OCI-LY3 (cell line): ENCODE measurements at regions not wholly inside any gene's neighbourhood (a gene's known extent, or its start where the extent isn't known, plus 50 kb on each side); places are given as distances from the start of the nearest gene placed in this dataset.

Experiments
- CTCF ChIP-seq: fragments of 200-600, 300-600 bp; sonication (generic); IDR thresholded peaks from 2 replicates; pipeline ENCODE4 v1.5.1; 2014; ENCODE audit warnings: antibody characterized with exemption, low read length, low read depth
- EZH2phosphoT487 ChIP-seq: fragments of 200-600 bp; shearing (Covaris generic); IDR thresholded peaks from 2 replicates; pipeline ENCODE4 v1.6.1; 2018; ENCODE audit warnings: antibody characterized with exemption, mixed run types, low read depth

DNA sequence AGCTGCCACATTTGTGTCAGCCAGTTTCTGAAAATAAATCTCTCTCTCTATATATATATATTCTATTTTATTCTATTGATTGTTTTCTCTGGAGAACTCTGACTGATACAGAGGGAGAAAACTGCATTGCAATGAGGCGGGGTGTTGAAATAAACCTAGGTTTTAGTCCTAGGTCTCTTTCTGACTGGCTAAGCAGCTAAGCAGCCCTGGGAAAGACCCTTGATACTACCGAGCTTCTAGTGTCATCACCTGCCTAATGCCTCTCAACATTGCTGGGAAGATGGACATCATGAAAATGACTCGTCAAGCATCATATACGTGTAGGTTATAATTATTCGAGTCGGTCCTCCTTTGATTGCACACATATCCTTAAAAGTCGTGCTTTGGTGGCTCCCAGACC is 166.5 kb upstream of the IL12B start:
- TF ChIP-seq CTCF (no peak), EZH2phosphoT487 (no peak)
